HEK293T (cell line): ENCODE measurements at regions not wholly inside any gene's neighbourhood (a gene's known extent, or its start where the extent isn't known, plus 50 kb on each side); places are given as distances from the start of the nearest gene placed in this dataset.
A peak's percentile ranks its signal among the peaks of the same experiment; 100 is the strongest.

Source experiments
- CTCF ChIA-PET: fragments of 350-600 bp; formaldehyde crosslinking; extraction: SDS; loops from one replicate; lab custom pipeline; 2021; ENCODE audit warnings: antibody characterized with exemption, inconsistent platforms; lab: Yijun Ruan, JAX
- POLR2A ChIA-PET: fragments of 350-600 bp; formaldehyde crosslinking; extraction: SDS; loops from one replicate; lab custom pipeline; 2020; ENCODE audit warnings: antibody characterized with exemption, inconsistent platforms; lab: Yijun Ruan, JAX
- DNase-seq: peaks from one replicate; pipeline ENCODE4 v3.0.0; 2012; ENCODE audit warnings: mixed read lengths; ENCODE audit errors: extremely low spot score
- ARNT ChIP-seq: fragments of 450-650 bp; IDR thresholded peaks from 2 replicates; pipeline ENCODE4 v1.6.1; 2017; ENCODE audit warnings: mild to moderate bottlenecking
- BHLHE40 ChIP-seq: fragments of 450-650 bp; IDR thresholded peaks from 2 replicates; pipeline ENCODE4 v1.6.1; 2016; ENCODE audit warnings: mild to moderate bottlenecking, moderate library complexity, borderline replicate concordance
- CTBP1 ChIP-seq: fragments of 450-650 bp; IDR thresholded peaks from 2 replicates; pipeline ENCODE4 v1.6.1; 2016; ENCODE audit warnings: borderline replicate concordance
- ELF4 ChIP-seq: fragments of 450-650 bp; IDR thresholded peaks from 2 replicates; pipeline ENCODE4 v1.6.1; 2017; ENCODE audit warnings: antibody characterized with exemption
- FOXA1 ChIP-seq: fragments of 450-650 bp; IDR thresholded peaks from 2 replicates; pipeline ENCODE4 v1.6.1; 2016; ENCODE audit warnings: mild to moderate bottlenecking
- FOXK2 ChIP-seq: fragments of 450-650 bp; IDR thresholded peaks from 2 replicates; pipeline ENCODE4 v1.6.1; 2016; ENCODE audit warnings: mild to moderate bottlenecking
- FOXM1 ChIP-seq: fragments of 450-650 bp; IDR thresholded peaks from 2 replicates; pipeline ENCODE4 v1.6.1; 2017; ENCODE audit warnings: mild to moderate bottlenecking, borderline replicate concordance
- HDGF ChIP-seq: fragments of 450-650 bp; IDR thresholded peaks from 2 replicates; pipeline ENCODE4 v1.6.1; 2017; ENCODE audit warnings: antibody characterized with exemption, borderline replicate concordance
- L3MBTL2 ChIP-seq: fragments of 450-650 bp; conservative IDR thresholded peaks from 2 replicates; pipeline ENCODE4 v1.6.1; 2016; ENCODE audit warnings: mild to moderate bottlenecking
- LEF1 ChIP-seq: fragments of 450-650 bp; IDR thresholded peaks from 2 replicates; pipeline ENCODE4 v1.6.1; 2017; ENCODE audit warnings: mild to moderate bottlenecking, borderline replicate concordance
- NFRKB ChIP-seq: fragments of 450-650 bp; IDR thresholded peaks from 2 replicates; pipeline ENCODE4 v1.6.1; 2016; ENCODE audit warnings: mild to moderate bottlenecking, moderate library complexity
- SP1 ChIP-seq: fragments of 450-650 bp; IDR thresholded peaks from 2 replicates; pipeline ENCODE4 v1.6.1; 2017
- SUZ12 ChIP-seq: fragments of 450-650 bp; IDR thresholded peaks from 2 replicates; pipeline ENCODE4 v1.6.1; 2016; ENCODE audit warnings: mild to moderate bottlenecking
- TARDBP ChIP-seq: fragments of 450-650 bp; IDR thresholded peaks from 2 replicates; pipeline ENCODE4 v1.6.1; 2016
- ZNF384 ChIP-seq: fragments of 450-650 bp; IDR thresholded peaks from 2 replicates; pipeline ENCODE4 v1.6.1; 2016
- TF ChIP-seq, protein P1 (sequence below): fragments of 450-650 bp; IDR thresholded peaks from 2 replicates; pipeline ENCODE4 v1.6.1; 2016

DNA sequence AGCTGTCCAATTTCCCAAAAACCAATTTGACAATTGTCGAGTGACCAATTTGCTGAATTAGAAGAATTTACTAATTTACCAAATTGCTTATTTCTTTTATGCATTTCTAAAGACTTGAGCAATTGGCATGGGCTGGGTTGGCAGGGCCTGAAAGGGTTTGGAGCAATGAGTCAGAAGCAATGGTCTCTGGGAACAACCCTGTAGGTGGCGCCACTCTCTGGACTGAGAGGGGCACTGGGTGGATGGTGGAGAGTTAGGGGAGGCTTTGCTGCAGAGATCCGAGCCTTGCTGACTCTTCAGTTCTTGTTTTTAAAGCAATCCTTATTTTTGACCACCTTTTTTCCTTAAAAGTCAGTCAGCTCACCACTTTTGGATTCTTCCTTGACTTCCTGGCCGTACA is 71.5 kb upstream of the RPS23 start:
- TF ChIP-seq FOXM1 (no peak), CTBP1 (no peak), ZNF384 (no peak)
- CTCF ChIA-PET = interaction anchor here (0.5 to 1.7 kb wide), 9 partner anchors 9 to 832 kb away, joined by 3 to 10 read pairs (median 3); no protein-coding TSS in a partner anchor
- DNase-seq = peak; percentile 60
- POLR2A ChIA-PET = no interaction called here

DNA sequence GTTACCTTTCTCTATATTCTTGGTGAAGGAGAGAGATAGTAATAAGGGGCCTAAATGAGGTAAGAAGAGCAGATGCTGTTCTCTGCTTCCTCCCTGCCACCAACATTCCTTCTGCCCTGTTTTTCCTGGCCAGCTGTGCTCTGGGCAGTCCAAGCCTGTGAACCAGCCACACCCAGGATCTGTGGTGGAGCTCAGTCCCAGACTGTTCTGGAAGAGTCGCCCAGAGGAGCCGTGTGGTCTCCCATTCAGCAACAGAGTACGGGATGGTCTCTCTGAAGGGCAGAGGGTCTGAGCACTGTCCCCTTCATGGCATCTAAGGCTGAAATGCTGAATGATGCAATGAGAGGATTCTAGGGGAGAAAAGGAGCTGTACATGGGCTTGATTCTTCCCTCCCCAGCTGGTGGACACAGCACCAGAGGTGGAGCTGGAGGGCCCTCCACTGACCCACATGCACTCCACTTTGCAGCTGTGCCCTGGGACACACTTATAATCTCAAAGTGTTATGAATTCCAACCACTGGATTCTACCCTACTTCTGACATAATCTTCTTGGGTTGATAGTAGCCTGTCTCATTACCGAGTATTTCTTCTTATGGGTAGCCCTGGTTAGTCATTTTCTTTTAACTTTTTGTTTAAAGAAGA is 70.8 kb upstream of the RPS23 start:
- CTCF ChIA-PET = interaction anchor here (0.7 to 1.7 kb wide), 10 partner anchors 9 to 833 kb away, joined by 3 to 10 read pairs (median 3); no protein-coding TSS in a partner anchor
- TF ChIP-seq FOXK2 (no peak), NFRKB (no peak), SUZ12 (no peak), ARNT (no peak), ELF4 (no peak), FOXM1 (no peak), ZNF384 (no peak), LEF1 (no peak), BHLHE40 (no peak), CTBP1 (no peak), L3MBTL2 (no peak), HDGF (no peak), FOXA1 (no peak), SP1 (no peak), TARDBP (no peak)
- TF ChIP-seq, protein P1, sequence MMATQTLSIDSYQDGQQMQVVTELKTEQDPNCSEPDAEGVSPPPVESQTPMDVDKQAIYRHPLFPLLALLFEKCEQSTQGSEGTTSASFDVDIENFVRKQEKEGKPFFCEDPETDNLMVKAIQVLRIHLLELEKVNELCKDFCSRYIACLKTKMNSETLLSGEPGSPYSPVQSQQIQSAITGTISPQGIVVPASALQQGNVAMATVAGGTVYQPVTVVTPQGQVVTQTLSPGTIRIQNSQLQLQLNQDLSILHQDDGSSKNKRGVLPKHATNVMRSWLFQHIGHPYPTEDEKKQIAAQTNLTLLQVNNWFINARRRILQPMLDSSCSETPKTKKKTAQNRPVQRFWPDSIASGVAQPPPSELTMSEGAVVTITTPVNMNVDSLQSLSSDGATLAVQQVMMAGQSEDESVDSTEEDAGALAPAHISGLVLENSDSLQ = no peak
- DNase-seq = no peak
- POLR2A ChIA-PET = interaction anchor here (0.5 kb wide), 1 partner anchor 162 kb away, joined by 3 read pairs; no protein-coding TSS in a partner anchor

DNA sequence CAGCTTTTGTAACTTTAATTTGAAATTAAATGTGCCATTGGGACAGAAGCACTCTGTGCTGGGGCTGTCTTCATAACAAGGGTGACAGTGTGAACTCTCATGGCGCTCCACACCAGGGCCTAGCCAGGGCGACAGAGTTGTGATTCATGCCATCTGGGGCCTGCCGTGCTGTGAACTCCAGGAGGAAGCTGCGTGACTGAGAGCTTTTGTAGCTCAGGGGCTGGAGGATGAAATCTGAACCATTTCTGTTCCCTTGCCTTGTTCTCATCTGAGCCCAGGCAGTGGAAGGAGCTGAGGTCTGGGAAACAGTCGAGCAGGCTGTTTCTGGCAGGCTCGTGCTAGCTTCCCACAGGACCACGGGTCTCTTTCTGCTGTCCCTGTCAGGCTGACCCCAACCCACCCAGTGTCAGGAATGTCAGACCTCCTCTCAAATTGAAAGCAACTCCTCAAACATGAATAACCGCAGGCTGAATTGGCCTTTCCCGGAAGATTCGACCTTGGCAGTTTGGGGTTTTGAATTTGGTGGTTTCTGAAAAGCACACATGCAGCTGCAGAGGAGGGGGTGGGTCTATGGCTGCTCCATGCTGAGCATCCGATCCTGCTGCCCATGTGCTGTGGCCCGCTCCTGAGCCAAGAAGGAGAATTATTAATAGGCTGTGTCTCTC is 69.2 kb upstream of the RPS23 start:
- CTCF ChIA-PET = interaction anchor here (0.6 kb wide), 1 partner anchor 11 kb away, joined by 5 read pairs; no protein-coding TSS in a partner anchor
- POLR2A ChIA-PET = no interaction called here
- no peak for DNase-seq

DNA sequence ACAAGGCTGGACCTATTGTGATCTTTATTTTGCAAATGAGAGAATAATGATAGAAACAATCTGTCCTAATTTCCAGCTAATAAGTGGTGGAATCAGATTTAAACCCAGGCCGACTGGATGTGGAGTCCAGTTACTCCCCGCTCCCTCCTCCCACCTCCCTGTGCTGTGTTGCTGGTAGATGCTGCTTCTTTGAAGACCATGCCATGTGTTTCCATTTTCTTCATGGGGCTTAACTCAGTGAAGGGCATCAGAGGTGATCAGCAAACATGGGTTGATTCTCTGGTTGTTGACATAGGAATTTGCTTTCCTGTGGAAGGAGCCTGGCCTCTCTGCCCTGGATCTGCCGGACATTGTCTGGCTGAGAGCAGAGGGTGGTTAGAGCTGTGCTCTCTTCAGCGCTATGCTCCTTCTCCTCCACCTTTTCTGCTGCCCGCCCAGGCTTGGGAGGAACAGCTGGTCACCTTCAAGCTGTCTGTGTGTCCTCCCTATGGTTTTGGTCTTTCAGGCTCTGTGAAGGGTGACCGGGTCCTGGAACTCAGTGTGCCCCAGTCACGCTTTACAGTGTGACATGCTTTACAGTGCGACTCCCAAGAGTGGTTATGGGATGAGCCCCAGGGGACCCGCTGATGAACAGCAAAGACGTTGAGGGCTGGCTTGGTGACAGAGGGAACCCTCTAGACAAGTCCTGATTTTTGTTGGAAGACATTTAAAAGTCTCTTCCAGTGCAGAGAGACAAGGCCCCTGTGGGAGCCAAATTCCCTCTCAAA is 68.4 kb upstream of the RPS23 start:
- ChIA-PET CTCF (interaction anchor here (0.6 kb wide), 1 partner anchor 12 kb away, joined by 5 read pairs; no protein-coding TSS in a partner anchor), POLR2A (no interaction called here)
- DNase-seq = no peak
- TF ChIP-seq BHLHE40 (no peak), SUZ12 (no peak)
- TF ChIP-seq, protein P1 = no peak

More for the DNA sequence above, 69.2 kb upstream of the RPS23 start:
- no peak for TF ChIP-seq L3MBTL2
- TF ChIP-seq ARNT = no peak
- no peak for TF ChIP-seq SP1
- no peak for TF ChIP-seq NFRKB
- no peak for TF ChIP-seq CTBP1
- no peak for TF ChIP-seq ELF4
- TF ChIP-seq, protein P1 = no peak

DNA sequence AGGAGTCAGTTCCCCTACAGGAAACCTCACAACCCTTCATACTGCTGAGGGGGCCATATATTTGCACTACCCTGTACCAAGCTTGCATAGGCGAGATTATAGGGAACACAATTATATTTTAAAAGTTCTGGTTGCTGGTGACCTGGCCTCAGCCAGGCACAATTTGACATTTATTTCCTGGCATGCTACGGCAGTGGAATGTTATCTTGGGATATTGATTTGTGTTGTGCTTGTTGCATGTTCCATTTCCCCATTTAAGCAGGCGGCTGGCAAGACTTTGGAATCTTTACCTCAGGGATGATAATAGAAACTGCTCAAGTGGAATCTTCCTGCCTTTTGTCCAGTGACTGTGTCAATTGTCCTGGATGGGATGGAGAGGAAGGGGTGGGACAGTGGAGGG is 67.0 kb upstream of the RPS23 start:
- ChIA-PET POLR2A (no interaction called here), CTCF (no interaction called here)
- DNase-seq = no peak
- no peak for TF ChIP-seq FOXA1
- no peak for TF ChIP-seq NFRKB
- TF ChIP-seq SP1 = no peak
- TF ChIP-seq ELF4 = no peak
- TF ChIP-seq SUZ12 = no peak
- no peak for TF ChIP-seq FOXM1
- TF ChIP-seq BHLHE40 = no peak
- TF ChIP-seq LEF1 = no peak
- TF ChIP-seq ZNF384 = no peak
- TF ChIP-seq L3MBTL2 = no peak
- no peak for TF ChIP-seq CTBP1

DNA sequence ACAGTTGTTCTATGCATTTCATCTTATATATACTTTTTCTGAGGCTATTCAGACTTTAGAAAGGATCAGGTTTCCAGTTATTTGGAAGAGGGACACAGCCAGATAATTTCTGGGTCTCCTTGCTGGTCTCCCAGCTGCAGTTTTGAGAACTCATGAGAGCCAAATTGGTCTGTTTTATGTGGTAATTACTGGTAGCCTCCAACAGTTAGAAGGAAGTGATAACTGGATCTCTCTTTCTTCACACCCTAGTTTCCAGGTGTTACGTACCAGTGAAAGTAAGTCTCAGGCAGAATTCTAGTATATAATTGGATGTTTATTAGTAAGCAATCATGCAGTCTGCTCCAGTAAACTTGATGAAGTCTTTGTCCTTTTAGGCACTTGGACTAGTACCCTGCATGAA is 63.2 kb upstream of the RPS23 start:
- no peak for DNase-seq
- ChIA-PET CTCF (no interaction called here), POLR2A (no interaction called here)

More for the DNA sequence above, 63.2 kb upstream of the RPS23 start:
- TF ChIP-seq SP1 (no peak), L3MBTL2 (no peak), ELF4 (no peak), TARDBP (no peak), ZNF384 (no peak), ARNT (no peak), SUZ12 (no peak), FOXA1 (no peak), BHLHE40 (no peak), CTBP1 (no peak), LEF1 (no peak)
- TF ChIP-seq, protein P1 = no peak
